Activated B cell treated with CpG ODN at 0.5 μM for 24 hours (primary cell): ENCODE measurements at regions not wholly inside any gene's neighbourhood (a gene's known extent, or its start where the extent isn't known, plus 50 kb on each side); places are given as distances from the start of the nearest gene placed in this dataset.
A peak's percentile ranks its signal among the peaks of the same experiment; 100 is the strongest.

Experiments used
- ATAC-seq: fragments of 200-7000 bp; cut with Tn5 transposase; one replicate; pipeline ENCODE4 v1.10.0; 2021; ENCODE audit warnings: low read depth, mild to moderate bottlenecking, moderate library complexity
- CTCF ChIA-PET: fragments of 350-600 bp; sonication (Branson Sonifier 250); formaldehyde crosslinking; loops from one replicate; lab custom pipeline; 2021; ENCODE audit warnings: antibody characterized with exemption; lab: Charles Lee
- POLR2A ChIA-PET: fragments of 350-600 bp; sonication (Branson Sonifier 250); formaldehyde crosslinking; loops from one replicate; lab custom pipeline; 2021; ENCODE audit warnings: antibody characterized with exemption; lab: Charles Lee
- DNase-seq: peaks from one replicate; pipeline ENCODE4 v3.0.0; 2022
- H3K27ac Mint-ChIP-seq: one replicate; pipeline ENCODE4 v1.8.0; 2020; ENCODE audit warnings: mixed read lengths
- H3K27me3 Mint-ChIP-seq: one replicate; pipeline ENCODE4 v1.8.0; 2021; ENCODE audit warnings: mixed read lengths
- H3K36me3 Mint-ChIP-seq: one replicate; pipeline ENCODE4 v1.8.0; 2021; ENCODE audit warnings: low read depth, mixed read lengths
- H3K4me1 Mint-ChIP-seq: one replicate; pipeline ENCODE4 v1.8.0; 2021; ENCODE audit warnings: mixed read lengths
- H3K4me3 Mint-ChIP-seq: one replicate; pipeline ENCODE4 v1.8.0; 2020; ENCODE audit warnings: mild to moderate bottlenecking, mixed read lengths
- H3K9me3 Mint-ChIP-seq: one replicate; pipeline ENCODE4 v1.8.0; 2020; ENCODE audit warnings: mixed read lengths
- intact Hi-C: fragments of 100-400 bp; cut with micrococcal nuclease; formaldehyde crosslinking; loops from one replicate; pipeline ENCODE4 v1.15.1; 2024
- TF ChIP-seq, protein P1 (sequence below): fragments of 200-600 bp; IDR thresholded peaks from one replicate; pipeline ENCODE4 v1.8.0; 2022; ENCODE audit warnings: antibody characterized with exemption, mild to moderate bottlenecking

DNA sequence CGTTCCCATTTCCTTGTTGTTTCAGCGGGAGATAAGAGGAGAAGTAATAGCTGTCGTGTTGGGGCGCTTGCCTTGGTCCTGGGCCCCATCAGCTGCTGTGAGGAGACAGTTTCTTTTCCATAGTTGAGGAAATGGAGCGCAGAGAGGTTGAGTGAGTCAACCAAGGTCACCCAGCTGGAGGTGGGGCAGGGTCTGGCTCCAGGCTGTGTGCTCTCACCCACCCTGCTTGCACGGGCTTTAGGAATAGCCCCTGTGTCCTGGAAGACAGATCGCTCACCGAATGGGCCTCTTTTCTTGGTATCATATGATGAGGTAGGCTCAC is 165.7 kb upstream of the RTL1 start:
- CTCF ChIA-PET, result no interaction called here
- TF ChIP-seq, protein P1, sequence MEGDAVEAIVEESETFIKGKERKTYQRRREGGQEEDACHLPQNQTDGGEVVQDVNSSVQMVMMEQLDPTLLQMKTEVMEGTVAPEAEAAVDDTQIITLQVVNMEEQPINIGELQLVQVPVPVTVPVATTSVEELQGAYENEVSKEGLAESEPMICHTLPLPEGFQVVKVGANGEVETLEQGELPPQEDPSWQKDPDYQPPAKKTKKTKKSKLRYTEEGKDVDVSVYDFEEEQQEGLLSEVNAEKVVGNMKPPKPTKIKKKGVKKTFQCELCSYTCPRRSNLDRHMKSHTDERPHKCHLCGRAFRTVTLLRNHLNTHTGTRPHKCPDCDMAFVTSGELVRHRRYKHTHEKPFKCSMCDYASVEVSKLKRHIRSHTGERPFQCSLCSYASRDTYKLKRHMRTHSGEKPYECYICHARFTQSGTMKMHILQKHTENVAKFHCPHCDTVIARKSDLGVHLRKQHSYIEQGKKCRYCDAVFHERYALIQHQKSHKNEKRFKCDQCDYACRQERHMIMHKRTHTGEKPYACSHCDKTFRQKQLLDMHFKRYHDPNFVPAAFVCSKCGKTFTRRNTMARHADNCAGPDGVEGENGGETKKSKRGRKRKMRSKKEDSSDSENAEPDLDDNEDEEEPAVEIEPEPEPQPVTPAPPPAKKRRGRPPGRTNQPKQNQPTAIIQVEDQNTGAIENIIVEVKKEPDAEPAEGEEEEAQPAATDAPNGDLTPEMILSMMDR, result no peak
- no peak for ATAC-seq
- intact Hi-C loops, result no loop called here
- Mint-ChIP-seq H3K4me3 (no peak overlapping the region), H3K9me3 (no peaks in the 10 kb centered on the region), H3K4me1 (peaks cover 4% of the 10 kb centered on the region), H3K36me3 (no peaks in the 10 kb centered on the region), H3K27ac (no peak overlapping the region), H3K27me3 (peaks cover 31% of the 10 kb centered on the region)
- POLR2A ChIA-PET, result no interaction called here
- no peak for DNase-seq

DNA sequence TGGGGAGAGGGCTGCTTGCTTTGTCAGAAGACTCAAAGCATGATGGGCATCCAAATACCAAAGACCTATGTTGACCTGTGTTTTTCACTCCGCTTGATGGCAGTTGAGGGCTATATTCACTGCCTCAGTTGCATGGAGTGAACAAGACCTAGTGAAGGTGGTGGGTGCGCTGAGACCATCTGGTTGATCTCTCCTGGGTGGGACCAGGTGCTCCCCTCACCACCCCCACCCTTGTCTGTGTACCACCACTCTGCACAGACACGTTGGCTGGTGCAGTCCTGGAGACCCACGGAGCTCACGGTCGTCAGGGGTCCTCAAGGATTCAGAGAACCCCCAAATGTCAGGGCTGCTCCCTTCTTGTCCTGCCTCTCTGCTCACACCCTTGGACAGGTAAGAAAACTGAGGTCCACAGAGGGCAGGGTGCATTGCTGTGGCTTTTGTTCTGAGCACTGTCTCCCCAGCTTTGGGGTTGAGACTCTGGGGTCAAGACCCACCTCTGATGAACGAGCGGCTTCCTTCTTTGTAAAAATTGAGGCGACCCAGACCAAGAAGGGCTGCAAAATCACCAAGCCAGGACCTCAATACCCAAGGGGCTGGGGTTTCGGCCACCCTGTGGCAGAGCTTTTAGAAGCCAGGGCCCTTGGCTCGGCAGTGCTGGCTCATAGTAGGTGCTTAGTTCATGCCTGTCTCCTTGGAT is 166.3 kb upstream of the RTL1 start:
- Mint-ChIP-seq H3K36me3 (no peaks in the 10 kb centered on the region), H3K27ac (no peak overlapping the region)

DNA sequence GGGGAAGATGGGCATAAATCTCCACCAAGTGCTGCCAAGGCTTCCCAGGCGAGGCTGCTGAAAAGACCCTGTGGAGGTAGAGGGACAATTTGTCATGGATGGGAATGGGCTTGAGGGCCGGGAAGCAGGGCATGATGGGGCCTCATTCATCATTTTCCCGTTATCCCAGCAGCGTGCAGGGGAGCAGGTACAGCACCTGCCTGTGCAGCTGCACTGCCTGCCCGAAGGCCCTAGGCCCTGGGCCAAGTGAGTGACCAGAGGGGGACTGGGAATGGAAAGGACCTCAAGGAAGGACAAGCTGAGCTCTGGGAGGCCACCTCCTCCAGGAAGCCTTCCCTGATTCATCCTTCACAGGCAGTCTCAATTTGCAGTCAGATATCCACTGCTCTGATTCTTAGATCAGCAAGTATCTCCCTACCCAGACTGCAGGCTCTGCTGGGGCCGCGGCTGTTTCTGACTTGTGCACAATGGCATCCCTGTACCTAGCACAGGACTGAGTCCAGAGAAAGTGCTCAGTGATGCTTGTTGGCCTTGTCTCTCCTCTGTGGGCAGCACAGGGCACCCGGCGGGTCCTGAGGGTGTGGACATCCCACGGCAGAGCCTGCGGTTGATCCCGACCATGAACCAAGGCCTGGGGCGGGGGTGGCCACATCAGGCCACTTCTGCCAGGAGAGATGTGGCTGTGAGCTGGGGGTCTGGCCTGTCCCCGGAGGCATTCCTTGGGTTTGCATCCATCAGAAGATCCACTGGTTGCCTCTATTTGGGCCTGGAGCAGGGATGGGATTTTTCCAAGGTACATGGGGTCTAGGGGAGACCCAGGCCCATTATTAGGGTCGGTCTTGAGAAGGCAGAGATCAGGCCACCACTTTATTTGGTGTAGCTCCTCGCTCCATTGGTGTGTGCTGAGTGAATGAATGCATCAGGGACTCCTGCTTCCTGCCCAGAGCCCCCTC is 167.3 kb upstream of the RTL1 start:
- Mint-ChIP-seq H3K27ac (no peak overlapping the region), H3K4me3 (no peak overlapping the region), H3K36me3 (no peaks in the 10 kb centered on the region), H3K4me1 (peaks cover 10% of the 10 kb centered on the region), H3K9me3 (no peaks in the 10 kb centered on the region), H3K27me3 (peaks cover 35% of the 10 kb centered on the region)
- ATAC-seq, result no peak
- peak; percentile 2 for DNase-seq
- CTCF ChIA-PET, result no interaction called here
- POLR2A ChIA-PET, result no interaction called here
- TF ChIP-seq, protein P1, result no peak
- intact Hi-C loops, result no loop called here

More for the DNA sequence above, 166.3 kb upstream of the RTL1 start:
- POLR2A ChIA-PET, result no interaction called here
- TF ChIP-seq, protein P1, result no peak
- no peak for ATAC-seq
- intact Hi-C loops, result no loop called here
- Mint-ChIP-seq H3K4me1 (peaks cover 4% of the 10 kb centered on the region), H3K27me3 (peaks cover 35% of the 10 kb centered on the region), H3K9me3 (no peaks in the 10 kb centered on the region), H3K4me3 (no peak overlapping the region)
- DNase-seq, result no peak
- CTCF ChIA-PET, result no interaction called here

- TF ChIP-seq, protein P1, result no peak
- no peak overlapping the region for H3K27ac Mint-ChIP-seq
- H3K4me1 Mint-ChIP-seq, result peaks cover 10% of the 10 kb centered on the region
- H3K36me3 Mint-ChIP-seq, result no peaks in the 10 kb centered on the region
- intact Hi-C loops, result no loop called here
- no peak overlapping the region for H3K4me3 Mint-ChIP-seq
- no peak for ATAC-seq
- CTCF ChIA-PET, result no interaction called here
- H3K27me3 Mint-ChIP-seq, result peaks cover 36% of the 10 kb centered on the region
- peak; percentile 4 for DNase-seq
- POLR2A ChIA-PET, result no interaction called here
- H3K9me3 Mint-ChIP-seq, result no peaks in the 10 kb centered on the region
Observed at GRCh38 chr14:101071493-101071906, 168.0 kb upstream of the RTL1 start.

GRCh38 chr14:101072070-101072469 is 168.5 kb upstream of the RTL1 start:
- intact Hi-C loops, result no loop called here
- H3K4me3 Mint-ChIP-seq, result no peak overlapping the region
- H3K4me1 Mint-ChIP-seq, result peaks cover 10% of the 10 kb centered on the region
- ChIA-PET POLR2A (no interaction called here), CTCF (no interaction called here)
- ATAC-seq, result no peak
- H3K27ac Mint-ChIP-seq, result no peak overlapping the region
- H3K36me3 Mint-ChIP-seq, result no peaks in the 10 kb centered on the region
- TF ChIP-seq, protein P1, result no peak
- peaks cover 40% of the 10 kb centered on the region for H3K27me3 Mint-ChIP-seq
- DNase-seq, result no peak
- no peaks in the 10 kb centered on the region for H3K9me3 Mint-ChIP-seq
